HEK293 (cell line): ENCODE measurements at regions not wholly inside any gene's neighbourhood (a gene's known extent, or its start where the extent isn't known, plus 50 kb on each side); places are given as distances from the start of the nearest gene placed in this dataset.

Source experiments
- CTCF ChIA-PET: fragments of 350-600 bp; formaldehyde crosslinking; extraction: SDS; loops from one replicate; lab custom pipeline; 2021; ENCODE audit warnings: antibody characterized with exemption; lab: Yijun Ruan, JAX
- POLR2A ChIA-PET: fragments of 300-600 bp; formaldehyde crosslinking; extraction: SDS; loops from one replicate; lab custom pipeline; 2020; ENCODE audit warnings: antibody characterized with exemption, inconsistent platforms; lab: Yijun Ruan, JAX
- H3K27ac ChIP-seq: fragments of 200-500 bp; sonication (Bioruptor generic); 2 replicates; pipeline ENCODE4 v1.5.1; 2014; ENCODE audit warnings: low read depth, low read length, control low read depth, inconsistent platforms; ENCODE audit errors: extremely low read depth
- H3K36me3 ChIP-seq, 2 experiments: fragments of 200-500 bp in 1 of 2; sonication (Bioruptor generic) in 1 of 2; 1 replicate in 1 of 2; 2 replicates in 1 of 2; pipeline ENCODE4 v1.5.1; 2014 to 2017; ENCODE audit warnings: inconsistent platforms in 2 of 2, low read length in 2 of 2; ENCODE audit not compliant: control insufficient read depth in 2 of 2, insufficient read depth in 1 of 2
- H3K4me1 ChIP-seq: fragments of 200-500 bp; sonication (Bioruptor generic); 2 replicates; pipeline ENCODE4 v1.5.1; 2014; ENCODE audit warnings: mild to moderate bottlenecking, low read length, inconsistent platforms; ENCODE audit not compliant: control insufficient read depth, insufficient read depth
- H3K4me3 ChIP-seq: 2 replicates; pipeline ENCODE4 v1.5.1; 2011; ENCODE audit warnings: low read depth, mild to moderate bottlenecking, control low read depth, low read length, moderate library complexity
- H3K9me3 ChIP-seq: fragments of 200-500 bp; sonication (Bioruptor generic); 2 replicates; pipeline ENCODE4 v1.5.1; 2014; ENCODE audit warnings: low read depth, low read length, inconsistent platforms; ENCODE audit not compliant: control insufficient read depth, insufficient read depth
- GLIS1 ChIP-seq: fragments of 450-650 bp; formaldehyde crosslinking; IDR thresholded peaks from 2 replicates; pipeline ENCODE4 v1.5.1; 2016; ENCODE audit warnings: missing biosample characterization, missing genetic modification characterization
- IKZF3 ChIP-seq: fragments of 450-650 bp; IDR thresholded peaks from 2 replicates; pipeline ENCODE4 v1.5.0; 2018; ENCODE audit warnings: missing biosample characterization, mild to moderate bottlenecking, missing genetic modification characterization, moderate library complexity
- KLF16 ChIP-seq: fragments of 450-650 bp; formaldehyde crosslinking; IDR thresholded peaks from 2 replicates; pipeline ENCODE4 v1.5.1; 2017; ENCODE audit warnings: missing biosample characterization, missing genetic modification characterization
- PRDM4 ChIP-seq: fragments of 450-650 bp; formaldehyde crosslinking; IDR thresholded peaks from 2 replicates; pipeline ENCODE4 v1.5.1; 2017; ENCODE audit warnings: missing biosample characterization, missing genetic modification characterization
- REPIN1 ChIP-seq: fragments of 450-650 bp; formaldehyde crosslinking; IDR thresholded peaks from 2 replicates; pipeline ENCODE4 v1.5.1; 2017; ENCODE audit warnings: missing biosample characterization, missing genetic modification characterization, low read depth
- ZBTB1 ChIP-seq: fragments of 450-650 bp; formaldehyde crosslinking; IDR thresholded peaks from 2 replicates; pipeline ENCODE4 v1.5.1; 2016; ENCODE audit warnings: missing biosample characterization, missing genetic modification characterization
- ZBTB20 ChIP-seq: fragments of 450-650 bp; formaldehyde crosslinking; IDR thresholded peaks from 2 replicates; pipeline ENCODE4 v1.5.1; 2016; ENCODE audit warnings: missing biosample characterization, missing genetic modification characterization
- ZBTB49 ChIP-seq: fragments of 450-650 bp; formaldehyde crosslinking; IDR thresholded peaks from 2 replicates; pipeline ENCODE4 v1.5.1; 2016; ENCODE audit warnings: missing biosample characterization, missing genetic modification characterization, low read depth
- ZEB2 ChIP-seq: fragments of 450-650 bp; formaldehyde crosslinking; IDR thresholded peaks from 2 replicates; pipeline ENCODE4 v1.5.1; 2016; ENCODE audit warnings: missing biosample characterization, missing genetic modification characterization
- ZFHX2 ChIP-seq: fragments of 450-650 bp; formaldehyde crosslinking; conservative IDR thresholded peaks from 2 replicates; pipeline ENCODE4 v1.5.1; 2016; ENCODE audit warnings: missing biosample characterization, missing genetic modification characterization
- ZNF175 ChIP-seq: fragments of 450-650 bp; formaldehyde crosslinking; IDR thresholded peaks from 2 replicates; pipeline ENCODE4 v1.5.1; 2016; ENCODE audit warnings: missing biosample characterization, missing genetic modification characterization
- ZNF280C ChIP-seq: fragments of 450-650 bp; formaldehyde crosslinking; IDR thresholded peaks from 2 replicates; pipeline ENCODE4 v1.5.1; 2016; ENCODE audit warnings: missing biosample characterization, missing genetic modification characterization
- ZNF416 ChIP-seq: fragments of 450-650 bp; formaldehyde crosslinking; IDR thresholded peaks from 2 replicates; pipeline ENCODE4 v1.5.1; 2016; ENCODE audit warnings: missing biosample characterization, missing genetic modification characterization
- ZNF518A ChIP-seq: fragments of 450-650 bp; formaldehyde crosslinking; conservative IDR thresholded peaks from 2 replicates; pipeline ENCODE4 v1.5.1; 2016; ENCODE audit warnings: low read depth, missing biosample characterization, missing genetic modification characterization
- ZNF521 ChIP-seq: fragments of 450-650 bp; formaldehyde crosslinking; IDR thresholded peaks from 2 replicates; pipeline ENCODE4 v1.5.1; 2017; ENCODE audit warnings: missing biosample characterization, mild to moderate bottlenecking, missing genetic modification characterization
- ZNF580 ChIP-seq: fragments of 450-650 bp; formaldehyde crosslinking; IDR thresholded peaks from 2 replicates; pipeline ENCODE4 v1.5.1; 2016; ENCODE audit warnings: missing biosample characterization, missing genetic modification characterization
- ZNF596 ChIP-seq: fragments of 450-650 bp; IDR thresholded peaks from 2 replicates; pipeline ENCODE4 v1.5.0; 2018; ENCODE audit warnings: missing biosample characterization, mild to moderate bottlenecking, missing genetic modification characterization, moderate library complexity
- ZNF600 ChIP-seq: fragments of 450-650 bp; formaldehyde crosslinking; IDR thresholded peaks from 2 replicates; pipeline ENCODE4 v1.5.1; 2016; ENCODE audit warnings: missing biosample characterization, missing genetic modification characterization
- ZNF645 ChIP-seq: fragments of 450-650 bp; formaldehyde crosslinking; IDR thresholded peaks from 2 replicates; pipeline ENCODE4; 2016; ENCODE audit warnings: missing biosample characterization, missing genetic modification characterization
- ZNF664 ChIP-seq: fragments of 450-650 bp; formaldehyde crosslinking; IDR thresholded peaks from 2 replicates; pipeline ENCODE4 v1.5.1; 2016; ENCODE audit warnings: missing biosample characterization, missing genetic modification characterization
- ZNF670 ChIP-seq: fragments of 450-650 bp; formaldehyde crosslinking; IDR thresholded peaks from 2 replicates; pipeline ENCODE4 v1.5.1; 2016; ENCODE audit warnings: missing biosample characterization, missing genetic modification characterization, low read depth
- ZNF701 ChIP-seq: fragments of 450-650 bp; formaldehyde crosslinking; IDR thresholded peaks from 2 replicates; pipeline ENCODE4 v1.5.1; 2016; ENCODE audit warnings: missing biosample characterization, missing genetic modification characterization
- ZNF76 ChIP-seq: fragments of 450-650 bp; formaldehyde crosslinking; IDR thresholded peaks from 2 replicates; pipeline ENCODE4; 2016; ENCODE audit warnings: low read depth, missing biosample characterization, missing genetic modification characterization, borderline replicate concordance

GRCh38 chr11:30110691-30111090 is 93.9 kb upstream of the KCNA4 start:
- H3K9me3 ChIP-seq: no peaks in the 10 kb centered on the region
- no peaks in the 10 kb centered on the region for H3K4me1 ChIP-seq
- CTCF ChIA-PET: interaction anchor here (0.6 to 1.9 kb wide), 4 partner anchors 13 to 935 kb away, joined by 3 to 10 read pairs (median 3); no protein-coding TSS in a partner anchor
- H3K36me3 ChIP-seq: no peaks in the 10 kb centered on the region
- no peak overlapping the region for H3K27ac ChIP-seq
- H3K4me3 ChIP-seq: no peak overlapping the region
- POLR2A ChIA-PET: no interaction called here
- TF ChIP-seq IKZF3 (tag by site-specific recombination) (no peak), ZFHX2 (tag by site-specific recombination) (no peak), ZBTB1 (tag by site-specific recombination) (no peak), ZNF580 (tag by site-specific recombination) (no peak), ZEB2 (tag by site-specific recombination) (no peak), ZNF175 (tag by site-specific recombination) (no peak), PRDM4 (tag by site-specific recombination) (no peak), ZBTB49 (tag by site-specific recombination) (no peak), ZNF596 (tag by site-specific recombination) (no peak), ZNF76 (tag by site-specific recombination) (no peak), ZNF280C (tag by site-specific recombination) (no peak), ZNF664 (tag by site-specific recombination) (no peak), ZNF600 (tag by site-specific recombination) (no peak), ZNF521 (tag by site-specific recombination) (no peak), REPIN1 (tag by site-specific recombination) (no peak), ZNF670 (tag by site-specific recombination) (no peak), KLF16 (tag by site-specific recombination) (no peak), ZNF416 (tag by site-specific recombination) (no peak)

GRCh38 chr11:30111786-30112185 is 95.0 kb upstream of the KCNA4 start:
- H3K27ac ChIP-seq: no peak overlapping the region
- no peaks in the 10 kb centered on the region for H3K36me3 ChIP-seq
- TF ChIP-seq ZBTB20 (tag by site-specific recombination) (no peak), ZNF701 (tag by site-specific recombination) (no peak), GLIS1 (0 out of 2 replicates have a peak, but pooled peaks have one; percentile 7), ZNF645 (no peak), ZNF518A (tag by site-specific recombination) (no peak)
- H3K4me1 ChIP-seq: no peaks in the 10 kb centered on the region
- no peaks in the 10 kb centered on the region for H3K9me3 ChIP-seq
- POLR2A ChIA-PET: no interaction called here
- no peak overlapping the region for H3K4me3 ChIP-seq
- CTCF ChIA-PET: interaction anchor here (0.7 to 7.4 kb wide), 2 partner anchors 17 to 38 kb away, joined by 3 to 53 read pairs; no protein-coding TSS in a partner anchor
